IPS-18a (cell line): ENCODE measurements at regions not wholly inside any gene's neighbourhood (a gene's known extent, or its start where the extent isn't known, plus 50 kb on each side); places are given as distances from the start of the nearest gene placed in this dataset.
"Not testable (repeated sequence)": the region's sequence is repeated elsewhere in the genome, so short reads cannot be mapped to it uniquely, and the experiment has no call there.

ENCODE experiments used
- H3K27ac ChIP-seq: one replicate; pipeline ENCODE4 v1.5.1; 2013; ENCODE audit warnings: low read length
- H3K27me3 ChIP-seq: one replicate; pipeline ENCODE4 v1.6.1; 2013; ENCODE audit warnings: mild to moderate bottlenecking, low read length; ENCODE audit not compliant: control insufficient read depth, insufficient read depth
- H3K36me3 ChIP-seq: one replicate; pipeline ENCODE4 v1.6.1; 2013; ENCODE audit warnings: low read depth, low read length; ENCODE audit not compliant: control insufficient read depth
- H3K4me1 ChIP-seq: one replicate; pipeline ENCODE4 v1.6.1; 2013; ENCODE audit warnings: low read depth, low read length; ENCODE audit not compliant: control insufficient read depth
- H3K4me3 ChIP-seq: one replicate; pipeline ENCODE4 v1.5.1; 2013; ENCODE audit warnings: low read length
- H3K9ac ChIP-seq: one replicate; pipeline ENCODE4 v1.6.1; 2013; ENCODE audit warnings: mild to moderate bottlenecking, low read length, moderate library complexity
- H3K9me3 ChIP-seq: one replicate; pipeline ENCODE4 v1.6.1; 2013; ENCODE audit warnings: low read depth, low read length; ENCODE audit not compliant: control insufficient read depth

DNA sequence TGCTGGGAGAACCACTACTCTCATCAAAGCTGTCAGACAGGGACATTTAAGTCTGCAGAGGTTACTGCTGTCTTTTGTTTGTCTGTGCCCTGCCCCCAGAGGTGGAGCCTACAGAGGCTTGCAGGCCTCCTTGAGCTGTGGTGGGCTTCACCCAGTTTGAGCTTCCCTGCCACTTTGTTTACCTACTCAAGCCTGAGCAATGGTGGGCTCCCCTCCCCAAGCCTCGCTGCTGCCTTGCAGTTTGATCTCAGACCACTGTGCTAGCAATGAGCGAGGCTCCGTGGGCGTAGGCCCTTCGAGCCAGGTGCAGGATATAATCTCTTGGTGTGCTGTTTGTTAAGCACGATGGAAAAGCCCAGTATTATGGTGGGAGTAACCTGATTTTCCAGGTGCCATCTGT is 67.5 kb upstream of the TBX18 start:
- H3K27ac ChIP-seq, H3K4me3 ChIP-seq, H3K9ac ChIP-seq, H3K4me1 ChIP-seq, H3K36me3 ChIP-seq, H3K9me3 ChIP-seq, H3K27me3 ChIP-seq: not testable (repeated sequence)

DNA sequence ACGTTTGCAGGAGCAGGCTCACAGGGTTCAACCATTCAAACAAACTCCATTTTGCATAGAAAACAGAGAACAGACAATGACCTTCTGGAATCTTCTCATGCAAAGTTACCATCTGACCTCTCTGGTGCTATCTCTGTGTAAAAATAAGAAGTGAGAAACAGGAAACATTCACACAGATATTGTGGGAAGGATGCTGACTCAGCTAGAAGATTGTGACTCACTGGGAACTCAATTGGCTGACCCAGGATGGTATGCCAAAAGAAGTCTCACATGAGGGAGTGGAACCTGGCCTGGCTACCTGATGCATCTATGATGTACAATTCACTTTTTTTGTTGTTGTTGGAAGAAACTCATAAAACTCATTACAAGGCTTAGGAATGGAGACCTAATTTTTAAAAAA is 61.1 kb upstream of the TBX18 start:
- H3K4me3 ChIP-seq = no peak overlapping the region
- H3K9me3 ChIP-seq = no peaks in the 10 kb centered on the region
- H3K36me3 ChIP-seq = no peaks in the 10 kb centered on the region
- no peak overlapping the region for H3K27ac ChIP-seq
- no peaks in the 10 kb centered on the region for H3K4me1 ChIP-seq
- H3K9ac ChIP-seq = no peak overlapping the region
- no peaks in the 10 kb centered on the region for H3K27me3 ChIP-seq

DNA sequence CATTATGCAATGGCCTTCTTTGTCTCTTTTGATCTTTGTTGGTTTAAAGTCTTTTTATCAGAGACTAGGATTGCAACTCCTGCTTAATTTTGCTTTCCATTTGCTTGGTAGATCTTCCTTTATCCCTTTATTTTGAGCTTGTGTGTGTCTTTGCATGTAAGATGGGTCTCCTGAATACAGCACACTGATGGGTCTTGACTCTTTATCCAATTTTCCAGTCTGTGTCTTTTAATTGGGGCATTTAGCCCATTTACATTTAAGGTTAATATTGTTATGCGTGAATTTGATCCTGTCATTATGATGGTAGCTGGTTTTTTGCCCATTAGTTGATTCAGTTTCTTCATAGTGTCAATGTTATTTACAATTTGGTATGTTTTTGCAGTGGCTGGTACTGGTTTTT is 56.9 kb upstream of the TBX18 start:
- not testable (repeated sequence) for H3K9me3 ChIP-seq, H3K4me1 ChIP-seq, H3K4me3 ChIP-seq, H3K27me3 ChIP-seq, H3K9ac ChIP-seq, H3K36me3 ChIP-seq, H3K27ac ChIP-seq

DNA sequence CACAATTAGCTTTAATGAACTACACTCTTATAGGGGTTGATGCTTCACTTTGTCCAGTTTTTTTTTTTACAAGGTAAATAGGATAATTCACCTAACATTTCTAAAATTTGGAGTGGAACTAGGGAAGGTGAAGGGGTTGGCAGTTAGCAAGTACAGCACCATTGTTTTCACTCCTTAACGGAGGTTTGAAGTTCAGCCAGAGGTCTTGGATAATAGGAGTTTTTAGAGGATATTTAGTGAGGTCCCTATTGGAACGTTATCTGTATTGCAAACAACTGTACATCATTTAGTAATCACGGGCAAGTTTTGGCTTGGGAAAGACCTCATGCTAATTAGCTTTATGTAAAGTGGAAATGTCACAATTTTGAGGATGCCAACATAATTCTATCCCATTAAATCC is 52.3 kb upstream of the TBX18 start:
- Histone ChIP-seq H3K27me3 (no peaks in the 10 kb centered on the region), H3K9me3 (no peaks in the 10 kb centered on the region), H3K27ac (no peak overlapping the region), H3K36me3 (no peaks in the 10 kb centered on the region), H3K4me3 (no peak overlapping the region), H3K9ac (no peak overlapping the region), H3K4me1 (no peaks in the 10 kb centered on the region)

DNA sequence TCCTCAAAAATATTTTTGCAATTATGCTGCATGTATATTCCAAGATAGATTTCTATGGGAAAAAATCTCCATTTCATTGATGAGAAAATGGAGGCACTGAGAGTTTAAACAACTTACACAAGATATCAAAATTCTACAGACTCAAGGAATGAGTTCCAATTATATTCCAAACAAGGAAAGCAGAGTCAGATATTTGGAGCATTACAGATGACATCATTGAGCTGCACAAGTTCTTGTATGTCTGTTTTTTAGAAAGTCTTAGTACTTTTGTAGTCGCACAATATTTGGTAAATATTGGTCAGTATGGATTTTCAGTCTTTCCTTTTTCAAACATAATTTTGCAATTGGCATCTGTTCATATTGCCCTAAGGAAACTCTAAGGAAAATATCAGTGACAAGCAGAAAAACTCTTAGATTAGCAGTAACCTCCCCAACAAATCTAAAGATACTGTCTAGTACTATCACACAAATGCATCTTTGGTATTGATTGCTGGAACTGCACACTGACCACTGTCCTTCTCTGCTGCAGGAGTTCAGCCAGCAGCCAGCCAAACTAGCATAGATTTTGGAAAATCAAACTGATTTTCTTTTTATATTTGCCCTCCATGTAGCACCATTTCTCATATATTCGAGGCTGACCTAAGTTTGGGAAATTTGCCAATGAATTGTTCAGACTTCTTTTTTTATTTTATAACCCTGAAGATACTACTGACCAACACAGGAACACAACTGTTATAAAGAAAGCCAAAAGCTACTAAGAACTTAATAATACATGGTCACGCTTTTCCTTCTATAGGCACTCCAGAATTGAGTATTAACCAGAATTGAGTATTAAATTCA is 51.7 kb upstream of the TBX18 start:
- no peak overlapping the region for H3K4me3 ChIP-seq
- no peak overlapping the region for H3K27ac ChIP-seq
- no peak overlapping the region for H3K9ac ChIP-seq
- no peaks in the 10 kb centered on the region for H3K9me3 ChIP-seq
- H3K36me3 ChIP-seq = no peaks in the 10 kb centered on the region
- no peaks in the 10 kb centered on the region for H3K27me3 ChIP-seq
- H3K4me1 ChIP-seq = no peaks in the 10 kb centered on the region
